Upper lobe of left lung (tissue), 4 donors: ENCODE measurements at regions not wholly inside any gene's neighbourhood (a gene's known extent, or its start where the extent isn't known, plus 50 kb on each side); places are given as distances from the start of the nearest gene placed in this dataset.

Experiments
- EP300 ChIP-seq, 4 donors: sonication (generic); formaldehyde crosslinking; IDR thresholded peaks; one replicate each; pipeline ENCODE4 v1.5.1; 2017; ENCODE audit warnings: antibody characterized with exemption in 4 of 4, control low read depth in 2 of 4
- POLR2A ChIP-seq, 4 donors: fragments of 450-650 bp; IDR thresholded peaks; one replicate each; pipeline ENCODE4 v1.5.1; 2016 to 2017; ENCODE audit warnings: antibody characterized with exemption in 4 of 4, mild to moderate bottlenecking in 2 of 4
- POLR2AphosphoS5 ChIP-seq, 2 donors: sonication (generic); formaldehyde crosslinking; IDR thresholded peaks; one replicate each; pipeline ENCODE4 v1.5.1; 2017; ENCODE audit warnings: antibody characterized with exemption in 2 of 2
- TF ChIP-seq, protein P1 (sequence below), 6 experiments: fragments of 450-650 bp in 4 of 6; fragments of 200-600 bp in 2 of 6; sonication (generic) in 2 of 6; IDR thresholded peaks; one replicate each; pipeline ENCODE4 v1.5.1; 2016 to 2019; ENCODE audit warnings: antibody characterized with exemption in 6 of 6

GRCh38 chr10:117950408-117950807 is 96.3 kb downstream of the RAB11FIP2 start:
- no peak for TF ChIP-seq POLR2A (IDR thresholded peaks at IDR 0.05)
- TF ChIP-seq, protein P1, sequence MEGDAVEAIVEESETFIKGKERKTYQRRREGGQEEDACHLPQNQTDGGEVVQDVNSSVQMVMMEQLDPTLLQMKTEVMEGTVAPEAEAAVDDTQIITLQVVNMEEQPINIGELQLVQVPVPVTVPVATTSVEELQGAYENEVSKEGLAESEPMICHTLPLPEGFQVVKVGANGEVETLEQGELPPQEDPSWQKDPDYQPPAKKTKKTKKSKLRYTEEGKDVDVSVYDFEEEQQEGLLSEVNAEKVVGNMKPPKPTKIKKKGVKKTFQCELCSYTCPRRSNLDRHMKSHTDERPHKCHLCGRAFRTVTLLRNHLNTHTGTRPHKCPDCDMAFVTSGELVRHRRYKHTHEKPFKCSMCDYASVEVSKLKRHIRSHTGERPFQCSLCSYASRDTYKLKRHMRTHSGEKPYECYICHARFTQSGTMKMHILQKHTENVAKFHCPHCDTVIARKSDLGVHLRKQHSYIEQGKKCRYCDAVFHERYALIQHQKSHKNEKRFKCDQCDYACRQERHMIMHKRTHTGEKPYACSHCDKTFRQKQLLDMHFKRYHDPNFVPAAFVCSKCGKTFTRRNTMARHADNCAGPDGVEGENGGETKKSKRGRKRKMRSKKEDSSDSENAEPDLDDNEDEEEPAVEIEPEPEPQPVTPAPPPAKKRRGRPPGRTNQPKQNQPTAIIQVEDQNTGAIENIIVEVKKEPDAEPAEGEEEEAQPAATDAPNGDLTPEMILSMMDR (IDR thresholded peaks at IDR 0.05): no peak
- no peak for TF ChIP-seq POLR2AphosphoS5 (IDR thresholded peaks at IDR 0.05)
- TF ChIP-seq EP300 (IDR thresholded peaks at IDR 0.05): no peak
